NB4 (cell line): ENCODE measurements at regions not wholly inside any gene's neighbourhood (a gene's known extent, or its start where the extent isn't known, plus 50 kb on each side); places are given as distances from the start of the nearest gene placed in this dataset.

ENCODE experiments used
- DNase-seq: peaks from one replicate; pipeline ENCODE4 v3.0.0; 2010; ENCODE audit warnings: low read depth
- H3K4me3 ChIP-seq: one replicate; pipeline ENCODE4 v1.5.1; 2011; ENCODE audit warnings: mild to moderate bottlenecking, low read depth, low read length, moderate library complexity
- CTCF ChIP-seq: IDR thresholded peaks from one replicate; pipeline ENCODE4 v1.5.1; 2012; ENCODE audit warnings: low read depth, low read length
- MAX ChIP-seq: IDR thresholded peaks from 2 replicates; pipeline ENCODE4 v1.6.1; 2011; ENCODE audit warnings: low read depth, low read length
- MYC ChIP-seq: IDR thresholded peaks from 2 replicates; pipeline ENCODE4 v1.6.1; 2011; ENCODE audit warnings: low read depth, low read length
- POLR2A ChIP-seq: IDR thresholded peaks from 2 replicates; pipeline ENCODE4 v1.6.1; 2011; ENCODE audit warnings: mild to moderate bottlenecking; ENCODE audit not compliant: insufficient read length; ENCODE audit errors: extremely low read depth

- no peak for TF ChIP-seq MYC
- no peak for TF ChIP-seq CTCF
- no peak for TF ChIP-seq MAX
- TF ChIP-seq POLR2A = no peak
- H3K4me3 ChIP-seq = no peak overlapping the region
- DNase-seq = no peak
These were observed 535.5 kb downstream of the MID1IP1 start for GRCh38 chrX:39336671-39337311.

GRCh38 chrX:39337451-39337850, 536.2 kb downstream of the MID1IP1 start:
- TF ChIP-seq POLR2A (no peak), CTCF (no peak), MAX (no peak)
- H3K4me3 ChIP-seq = no peak overlapping the region

GRCh38 chrX:39338583-39338982, 537.3 kb downstream of the MID1IP1 start:
- no peak overlapping the region for H3K4me3 ChIP-seq
- no peak for DNase-seq
- TF ChIP-seq POLR2A (no peak), CTCF (no peak), MAX (no peak), MYC (no peak)

More at GRCh38 chrX:39337451-39337850, 536.2 kb downstream of the MID1IP1 start:
- DNase-seq = no peak

- TF ChIP-seq POLR2A (no peak), MYC (no peak), CTCF (no peak), MAX (no peak)
- no peak for DNase-seq
- no peak overlapping the region for H3K4me3 ChIP-seq
These were observed 555.0 kb downstream of the MID1IP1 start for GRCh38 chrX:39356119-39356807.

- no peak for TF ChIP-seq POLR2A
- DNase-seq = no peak
- no peak overlapping the region for H3K4me3 ChIP-seq
These were observed 558.8 kb downstream of the MID1IP1 start for GRCh38 chrX:39360101-39360500.

GRCh38 chrX:39361736-39362135, 560.5 kb downstream of the MID1IP1 start:
- no peak overlapping the region for H3K4me3 ChIP-seq
- TF ChIP-seq CTCF (no peak), MYC (no peak), MAX (no peak), POLR2A (no peak)
- DNase-seq = no peak
